Colonic mucosa (tissue), 4 donors: ENCODE measurements at regions not wholly inside any gene's neighbourhood (a gene's known extent, or its start where the extent isn't known, plus 50 kb on each side); places are given as distances from the start of the nearest gene placed in this dataset.

Source experiments
- DNase-seq: peaks from one replicate; pipeline ENCODE4 v3.0.0-alpha.2; 2020
- H3K27ac ChIP-seq: fragments of 200-600 bp; one replicate; pipeline ENCODE4 v1.8.0; 2021
- H3K27me3 ChIP-seq: fragments of 200-600 bp; one replicate; pipeline ENCODE4 v1.8.0; 2021
- H3K36me3 ChIP-seq: fragments of 200-600 bp; one replicate; pipeline ENCODE4 v1.8.0; 2021
- H3K4me1 ChIP-seq: fragments of 200-600 bp; one replicate; pipeline ENCODE4 v1.8.0; 2021; ENCODE audit warnings: mild to moderate bottlenecking
- H3K4me3 ChIP-seq: fragments of 200-600 bp; one replicate; pipeline ENCODE4 v1.8.0; 2021
- H3K9ac ChIP-seq, 2 donors: one replicate each; pipeline ENCODE4 v1.7.0; 2013; ENCODE audit warnings: control low read depth in 2 of 2, low read depth in 2 of 2, low read length in 2 of 2
- H3K9me3 ChIP-seq: fragments of 200-600 bp; one replicate; pipeline ENCODE4 v1.8.0; 2021
- intact Hi-C: fragments of 100-400 bp; cut with DNase I; formaldehyde crosslinking; loops from one replicate; pipeline ENCODE4 v1.14.1; 2022
- TF ChIP-seq, protein P1 (sequence below): fragments of 200-600 bp; IDR thresholded peaks from one replicate; pipeline ENCODE4 v1.8.0; 2022; ENCODE audit warnings: antibody characterized with exemption, mild to moderate bottlenecking
- donor health status: healthy.
- donor health status: DM: no; HTN: no; CAD: no.
- donor health status: DM: no; HTN: no; CAD: no.

DNA sequence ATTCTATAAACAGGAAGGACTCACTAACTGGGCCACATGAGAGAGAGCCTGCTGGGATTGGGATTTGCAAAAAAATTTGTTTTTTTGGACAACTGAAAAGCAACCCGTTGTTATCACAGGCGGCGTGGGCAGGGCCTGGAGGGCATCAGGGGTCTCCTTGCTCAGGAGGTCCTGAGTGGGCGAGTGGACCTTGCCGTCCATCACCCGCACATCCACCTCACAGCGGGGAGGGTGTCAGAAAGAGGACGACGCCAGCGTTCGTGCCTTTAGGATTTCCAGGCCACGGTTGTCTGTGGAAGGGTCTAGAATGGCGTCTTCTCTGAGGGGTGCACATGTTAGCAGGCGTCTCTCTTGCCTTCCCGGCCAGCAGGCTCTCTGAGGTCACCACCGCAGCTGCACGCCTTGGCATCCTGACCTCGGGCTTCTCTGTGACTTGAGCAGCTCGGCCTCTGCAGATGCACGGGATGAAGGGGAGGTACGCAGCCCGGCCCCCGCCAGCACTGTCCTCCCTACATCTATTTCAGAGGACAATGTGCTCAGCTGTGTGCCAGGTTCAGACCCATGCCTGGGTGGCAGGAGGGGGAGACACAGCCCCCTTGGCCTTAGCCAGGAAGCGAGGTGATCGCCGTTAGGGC lies 749.5 kb downstream of the BRD1 start:
- H3K9ac ChIP-seq, result no peak overlapping the region

DNA sequence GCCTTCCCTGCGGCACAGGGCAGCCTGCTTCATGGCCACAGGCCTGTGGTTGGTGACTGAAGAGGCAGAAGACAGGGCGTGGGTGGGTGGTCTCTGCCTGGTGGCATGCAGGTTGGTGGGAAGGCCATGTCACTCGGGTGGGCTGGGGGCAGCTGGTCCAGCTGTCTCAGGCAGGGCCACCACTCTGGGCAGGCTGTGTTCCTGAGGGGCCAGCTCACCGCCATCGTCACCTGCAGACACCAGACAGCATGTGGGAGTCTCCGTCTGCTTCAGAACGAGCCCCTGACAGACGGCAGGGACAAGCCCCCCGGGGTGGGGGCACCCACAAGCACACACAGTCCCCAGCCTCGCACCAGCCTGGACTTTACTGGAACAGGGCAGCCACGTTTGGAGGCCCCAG lies 750.1 kb downstream of the BRD1 start:
- TF ChIP-seq, protein P1, sequence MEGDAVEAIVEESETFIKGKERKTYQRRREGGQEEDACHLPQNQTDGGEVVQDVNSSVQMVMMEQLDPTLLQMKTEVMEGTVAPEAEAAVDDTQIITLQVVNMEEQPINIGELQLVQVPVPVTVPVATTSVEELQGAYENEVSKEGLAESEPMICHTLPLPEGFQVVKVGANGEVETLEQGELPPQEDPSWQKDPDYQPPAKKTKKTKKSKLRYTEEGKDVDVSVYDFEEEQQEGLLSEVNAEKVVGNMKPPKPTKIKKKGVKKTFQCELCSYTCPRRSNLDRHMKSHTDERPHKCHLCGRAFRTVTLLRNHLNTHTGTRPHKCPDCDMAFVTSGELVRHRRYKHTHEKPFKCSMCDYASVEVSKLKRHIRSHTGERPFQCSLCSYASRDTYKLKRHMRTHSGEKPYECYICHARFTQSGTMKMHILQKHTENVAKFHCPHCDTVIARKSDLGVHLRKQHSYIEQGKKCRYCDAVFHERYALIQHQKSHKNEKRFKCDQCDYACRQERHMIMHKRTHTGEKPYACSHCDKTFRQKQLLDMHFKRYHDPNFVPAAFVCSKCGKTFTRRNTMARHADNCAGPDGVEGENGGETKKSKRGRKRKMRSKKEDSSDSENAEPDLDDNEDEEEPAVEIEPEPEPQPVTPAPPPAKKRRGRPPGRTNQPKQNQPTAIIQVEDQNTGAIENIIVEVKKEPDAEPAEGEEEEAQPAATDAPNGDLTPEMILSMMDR, result no peak
- intact Hi-C loops, result no loop called here
- no peaks in the 10 kb centered on the region for H3K9me3 ChIP-seq
- H3K4me1 ChIP-seq, result no peaks in the 10 kb centered on the region
- H3K9ac ChIP-seq, result no peak overlapping the region
- no peak for DNase-seq
- no peak overlapping the region for H3K27ac ChIP-seq
- no peak overlapping the region for H3K4me3 ChIP-seq
- H3K27me3 ChIP-seq, result no peaks in the 10 kb centered on the region
- H3K36me3 ChIP-seq, result no peaks in the 10 kb centered on the region

More for the DNA sequence above, 749.5 kb downstream of the BRD1 start:
- Histone ChIP-seq H3K36me3 (no peaks in the 10 kb centered on the region), H3K4me1 (no peaks in the 10 kb centered on the region), H3K27me3 (no peaks in the 10 kb centered on the region), H3K4me3 (no peak overlapping the region), H3K9me3 (no peaks in the 10 kb centered on the region), H3K27ac (no peak overlapping the region)
- TF ChIP-seq, protein P1, result no peak
- intact Hi-C loops, result no loop called here
- DNase-seq, result no peak

DNA sequence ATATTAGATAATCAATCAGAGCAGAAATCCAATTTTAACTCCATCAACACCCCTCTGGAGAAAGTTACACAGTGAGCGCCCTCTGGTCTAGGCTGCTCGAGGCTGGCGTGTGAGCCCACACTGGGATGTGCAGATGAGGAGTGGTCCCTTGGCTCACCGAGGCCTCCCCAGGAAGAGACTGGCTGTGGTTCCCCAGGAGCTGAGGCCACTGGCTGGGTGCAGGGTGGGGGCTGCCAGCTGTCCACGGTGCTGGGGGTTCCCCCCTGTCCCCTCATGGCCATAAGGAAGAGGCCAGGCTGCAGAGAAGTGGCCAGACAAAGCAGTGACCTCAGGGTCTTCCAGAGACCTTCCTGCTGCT lies 750.7 kb downstream of the BRD1 start:
- no peak for DNase-seq
- intact Hi-C loops, result no loop called here
- H3K36me3 ChIP-seq, result no peaks in the 10 kb centered on the region
- H3K4me3 ChIP-seq, result no peak overlapping the region
- H3K9ac ChIP-seq, result no peak overlapping the region
- no peaks in the 10 kb centered on the region for H3K27me3 ChIP-seq
- no peak overlapping the region for H3K27ac ChIP-seq
- H3K9me3 ChIP-seq, result no peaks in the 10 kb centered on the region
- TF ChIP-seq, protein P1, result no peak
- H3K4me1 ChIP-seq, result no peaks in the 10 kb centered on the region

DNA sequence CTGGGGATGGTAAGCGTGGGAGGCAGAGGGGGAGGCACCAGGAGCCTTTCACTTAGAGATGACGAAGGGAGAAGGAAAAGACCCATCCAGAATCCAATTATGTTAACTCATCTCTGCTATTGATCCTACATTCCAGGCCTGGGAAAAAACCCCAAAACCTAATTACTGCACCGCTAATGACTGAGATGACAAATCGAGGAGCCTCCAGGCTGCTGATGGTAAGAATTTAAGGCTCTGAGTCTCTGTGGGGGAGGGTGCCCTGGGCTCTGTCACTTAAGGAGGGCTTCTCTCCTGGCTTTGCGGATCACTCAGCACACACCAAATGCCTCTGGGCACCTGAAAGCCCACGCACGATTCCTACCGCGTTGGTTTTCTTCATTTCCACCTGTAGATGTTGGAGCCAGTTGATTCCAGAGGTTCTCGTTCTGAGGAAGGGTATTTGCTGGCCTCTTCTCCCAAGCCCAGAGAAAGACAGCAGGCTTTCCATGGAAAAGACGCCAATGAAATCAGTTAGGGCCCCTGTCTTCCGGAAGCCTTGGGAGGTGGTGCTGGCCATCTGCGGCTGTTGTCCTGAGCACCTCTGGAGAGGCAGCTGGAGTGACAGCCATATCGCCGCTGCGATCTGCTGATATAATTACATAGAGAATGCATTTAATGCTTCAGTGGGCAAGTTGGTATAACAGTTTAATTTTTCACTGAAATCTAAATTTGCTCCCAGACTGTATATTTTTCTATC lies 751.2 kb downstream of the BRD1 start:
- H3K9ac ChIP-seq, result no peak overlapping the region
- no peak for DNase-seq
- no peaks in the 10 kb centered on the region for H3K4me1 ChIP-seq

DNA sequence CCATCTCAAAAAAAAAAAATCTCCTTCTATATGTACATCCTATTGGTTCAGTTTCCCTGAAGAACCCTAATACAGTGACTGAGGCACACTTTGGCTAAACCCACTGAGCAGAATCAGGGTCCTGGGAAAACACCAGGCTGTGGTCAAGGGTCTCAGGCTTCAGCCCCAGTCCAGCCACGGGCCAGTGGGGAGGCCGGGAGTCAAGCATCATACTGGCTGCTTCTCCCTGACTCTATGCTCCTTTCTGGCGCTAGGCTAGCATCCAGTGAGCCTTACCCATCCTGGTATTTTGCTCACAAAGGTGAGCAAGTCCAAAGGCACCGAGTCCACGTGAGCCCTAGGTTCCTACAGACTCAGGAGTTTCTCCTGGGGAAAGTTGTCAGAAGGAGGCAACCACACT lies 752.5 kb downstream of the BRD1 start:
- no peak overlapping the region for H3K27ac ChIP-seq
- no peaks in the 10 kb centered on the region for H3K9me3 ChIP-seq
- H3K36me3 ChIP-seq, result no peaks in the 10 kb centered on the region
- no peak overlapping the region for H3K4me3 ChIP-seq
- intact Hi-C loops, result no loop called here
- no peaks in the 10 kb centered on the region for H3K27me3 ChIP-seq
- no peak for DNase-seq
- H3K4me1 ChIP-seq, result no peaks in the 10 kb centered on the region
- no peak overlapping the region for H3K9ac ChIP-seq
- TF ChIP-seq, protein P1, result no peak

More for the DNA sequence above, 751.2 kb downstream of the BRD1 start:
- TF ChIP-seq, protein P1, result no peak
- Histone ChIP-seq H3K27ac (no peak overlapping the region), H3K4me3 (no peak overlapping the region), H3K9me3 (no peaks in the 10 kb centered on the region), H3K36me3 (no peaks in the 10 kb centered on the region), H3K27me3 (no peaks in the 10 kb centered on the region)
- intact Hi-C loops, result no loop called here
